GM10266 (cell line): ENCODE measurements at regions not wholly inside any gene's neighbourhood (a gene's known extent, or its start where the extent isn't known, plus 50 kb on each side); places are given as distances from the start of the nearest gene placed in this dataset.
A peak's percentile ranks its signal among the peaks of the same experiment; 100 is the strongest.

ENCODE experiments used
- DNase-seq: peaks from one replicate; pipeline ENCODE4 v3.0.0; 2012; ENCODE audit errors: extremely low spot score
- CTCF ChIP-seq: IDR thresholded peaks from 2 replicates; pipeline ENCODE4 v1.5.1; 2012; ENCODE audit warnings: mild to moderate bottlenecking, low read depth; ENCODE audit not compliant: control insufficient read depth, insufficient read depth; ENCODE audit errors: missing control alignments

- no peak for DNase-seq
- no peak for TF ChIP-seq CTCF
Observed at GRCh38 chr13:78325585-78325984, 277.8 kb downstream of the POU4F1 start.

- no peak for TF ChIP-seq CTCF
- DNase-seq: no peak
Observed at GRCh38 chr13:78323848-78324247, 279.5 kb downstream of the POU4F1 start.

- DNase-seq: no peak
- TF ChIP-seq CTCF: no peak
Observed at GRCh38 chr13:78323040-78323439, 280.3 kb downstream of the POU4F1 start.

- TF ChIP-seq CTCF: no peak
- DNase-seq: no peak
Observed at GRCh38 chr13:78319101-78319627, 284.2 kb downstream of the POU4F1 start.

- TF ChIP-seq CTCF: peak; percentile 31
- DNase-seq: no peak
Observed at GRCh38 chr13:78317030-78317429, 286.3 kb downstream of the POU4F1 start.

GRCh38 chr13:78309497-78310180, 293.7 kb downstream of the POU4F1 start:
- DNase-seq: peak; percentile 7
- TF ChIP-seq CTCF: no peak

GRCh38 chr13:78306519-78307206, 296.7 kb downstream of the POU4F1 start:
- TF ChIP-seq CTCF: no peak
- no peak for DNase-seq
